ENCODE measurements at regions not wholly inside any gene's neighbourhood (a gene's known extent, or its start where the extent isn't known, plus 50 kb on each side); places are given as distances from the start of the nearest gene placed in this dataset.

DNA sequence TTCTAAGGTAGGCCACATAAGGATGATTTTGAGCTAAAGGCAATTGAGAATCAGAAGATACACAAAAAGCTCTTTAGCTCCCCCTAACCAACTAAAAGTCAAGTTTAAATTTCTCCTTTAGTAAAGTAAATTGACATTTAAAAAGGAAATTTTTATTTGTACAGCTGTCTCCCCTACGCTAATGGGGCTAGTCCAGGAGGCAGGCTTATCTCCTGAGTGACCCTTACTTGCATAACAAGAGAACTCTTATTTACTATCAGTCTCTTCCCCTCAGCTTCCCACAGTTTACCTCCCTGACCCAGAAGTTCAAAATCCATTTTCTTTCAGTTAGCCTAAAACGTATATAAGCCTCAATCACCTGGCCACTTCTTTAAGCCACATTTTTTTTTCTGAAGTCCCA, 1002.8 kb upstream of the NRXN1 start:
- TF ChIP-seq, protein P1, sequence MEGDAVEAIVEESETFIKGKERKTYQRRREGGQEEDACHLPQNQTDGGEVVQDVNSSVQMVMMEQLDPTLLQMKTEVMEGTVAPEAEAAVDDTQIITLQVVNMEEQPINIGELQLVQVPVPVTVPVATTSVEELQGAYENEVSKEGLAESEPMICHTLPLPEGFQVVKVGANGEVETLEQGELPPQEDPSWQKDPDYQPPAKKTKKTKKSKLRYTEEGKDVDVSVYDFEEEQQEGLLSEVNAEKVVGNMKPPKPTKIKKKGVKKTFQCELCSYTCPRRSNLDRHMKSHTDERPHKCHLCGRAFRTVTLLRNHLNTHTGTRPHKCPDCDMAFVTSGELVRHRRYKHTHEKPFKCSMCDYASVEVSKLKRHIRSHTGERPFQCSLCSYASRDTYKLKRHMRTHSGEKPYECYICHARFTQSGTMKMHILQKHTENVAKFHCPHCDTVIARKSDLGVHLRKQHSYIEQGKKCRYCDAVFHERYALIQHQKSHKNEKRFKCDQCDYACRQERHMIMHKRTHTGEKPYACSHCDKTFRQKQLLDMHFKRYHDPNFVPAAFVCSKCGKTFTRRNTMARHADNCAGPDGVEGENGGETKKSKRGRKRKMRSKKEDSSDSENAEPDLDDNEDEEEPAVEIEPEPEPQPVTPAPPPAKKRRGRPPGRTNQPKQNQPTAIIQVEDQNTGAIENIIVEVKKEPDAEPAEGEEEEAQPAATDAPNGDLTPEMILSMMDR (IDR thresholded peaks at IDR 0.05): no peak
- no peak for TF ChIP-seq POLR2A (IDR thresholded peaks at IDR 0.05)
- TF ChIP-seq EP300 (IDR thresholded peaks at IDR 0.05): no peak
